EL (cell line): ENCODE measurements at regions not wholly inside any gene's neighbourhood (a gene's known extent, or its start where the extent isn't known, plus 50 kb on each side); places are given as distances from the start of the nearest gene placed in this dataset.
"Not testable (repeated sequence)": the region's sequence is repeated elsewhere in the genome, so short reads cannot be mapped to it uniquely, and the experiment has no call there.

ENCODE experiments used
- DNase-seq: peaks from one replicate; pipeline ENCODE4 v3.0.0-alpha.2; 2016

DNA sequence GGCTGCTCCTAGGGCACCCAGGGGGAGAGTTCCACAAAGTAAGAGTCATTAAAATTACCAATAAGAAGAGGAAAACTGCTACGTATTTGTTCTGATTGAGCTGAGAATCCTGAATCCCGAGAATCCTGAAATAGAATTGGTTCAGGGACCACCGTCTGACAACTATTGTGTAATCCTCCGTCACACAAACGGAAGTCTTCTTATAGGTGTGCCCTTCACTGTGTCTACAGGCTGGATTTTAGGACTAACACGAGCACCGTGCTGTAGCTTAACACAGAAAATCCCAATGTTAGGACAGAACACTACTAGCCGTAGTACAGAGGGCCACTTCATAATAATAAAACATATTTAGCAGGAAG is 50.6 kb upstream of the RNF182 start:
- DNase-seq = no peak

DNA sequence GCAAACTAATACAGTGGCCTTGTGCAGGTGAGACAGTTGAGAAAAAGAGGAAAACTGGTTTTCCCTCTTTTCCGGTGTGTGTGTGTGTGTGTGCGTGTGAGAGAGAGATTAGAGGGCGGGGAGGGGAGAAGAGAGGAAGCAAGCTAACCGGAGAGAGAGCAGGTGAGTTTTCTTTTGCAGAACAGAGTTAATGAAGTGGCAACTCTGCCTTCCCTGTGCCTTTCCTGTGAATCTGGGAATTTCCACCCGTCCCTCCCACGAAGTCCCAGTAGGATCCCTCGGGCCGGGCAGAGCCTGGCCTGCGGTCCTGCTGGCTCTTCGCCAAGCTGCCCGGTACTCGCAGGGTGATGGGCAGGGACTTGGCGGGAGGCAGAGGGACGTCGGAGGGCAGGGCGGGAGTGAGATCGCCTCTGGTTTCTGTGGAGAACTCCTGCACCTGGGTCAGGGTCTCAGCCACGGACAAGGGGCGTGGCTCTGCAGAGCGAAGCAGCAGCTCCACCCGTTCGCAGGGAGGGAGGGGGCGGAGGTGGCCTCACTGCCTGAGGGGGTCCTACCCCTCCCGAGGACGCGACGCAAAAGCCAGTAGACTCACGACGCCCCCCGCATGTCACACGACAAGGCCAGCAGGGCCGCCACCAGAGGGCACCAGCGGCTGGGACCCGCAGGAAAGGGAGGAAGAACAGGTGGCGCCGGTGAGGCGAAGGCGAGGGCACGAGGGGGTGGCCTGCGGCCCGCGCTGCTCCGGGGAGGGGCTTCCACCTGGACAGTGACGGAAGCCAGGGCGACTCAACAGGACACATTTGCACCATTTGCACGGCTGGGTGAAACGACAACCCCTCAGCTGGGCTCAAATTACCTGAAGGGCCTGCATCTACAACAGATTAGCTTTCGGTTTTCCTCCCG is 51.2 kb upstream of the RNF182 start:
- DNase-seq = peak; percentile 41

DNA sequence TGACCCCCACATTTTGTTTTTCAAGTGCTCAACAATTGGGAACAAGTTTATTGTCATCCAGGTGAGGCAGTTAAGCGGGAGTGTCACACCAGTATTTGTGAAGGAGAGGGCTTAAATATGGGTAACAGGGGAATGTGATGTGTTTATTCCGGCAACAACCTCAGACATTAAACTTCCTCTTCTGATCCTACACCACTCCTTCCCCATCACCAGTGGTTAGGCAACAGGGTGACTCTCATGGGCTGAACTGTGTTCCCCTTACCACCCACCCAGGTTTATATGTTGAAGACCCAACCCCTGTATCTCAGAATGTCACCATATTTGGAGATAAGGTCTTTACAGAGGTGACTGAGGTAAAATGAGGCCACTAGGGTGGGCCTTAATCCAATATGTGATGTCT is 52.1 kb upstream of the RNF182 start:
- DNase-seq = no peak

DNA sequence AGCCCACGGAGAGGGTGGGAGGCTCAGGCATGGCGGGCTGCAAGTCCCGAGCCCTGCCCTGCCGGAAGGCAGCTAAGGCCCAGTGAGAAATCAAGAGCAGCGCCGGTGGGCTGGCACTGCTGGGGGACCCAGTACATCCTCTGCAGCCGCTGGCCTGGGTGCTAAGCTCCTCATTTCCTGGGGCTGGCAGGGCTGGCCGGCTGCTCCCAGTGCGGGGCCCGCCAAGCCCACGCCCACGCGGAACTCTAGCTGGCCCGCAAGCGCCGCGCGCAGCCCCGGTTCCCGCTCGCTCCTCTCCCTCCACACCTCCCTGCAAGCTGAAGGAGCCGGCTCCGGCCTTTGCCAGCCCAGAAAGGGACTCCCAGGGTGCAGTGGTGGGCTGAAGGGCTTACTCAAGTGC is 52.7 kb upstream of the RNF182 start:
- not testable (repeated sequence) for DNase-seq

DNA sequence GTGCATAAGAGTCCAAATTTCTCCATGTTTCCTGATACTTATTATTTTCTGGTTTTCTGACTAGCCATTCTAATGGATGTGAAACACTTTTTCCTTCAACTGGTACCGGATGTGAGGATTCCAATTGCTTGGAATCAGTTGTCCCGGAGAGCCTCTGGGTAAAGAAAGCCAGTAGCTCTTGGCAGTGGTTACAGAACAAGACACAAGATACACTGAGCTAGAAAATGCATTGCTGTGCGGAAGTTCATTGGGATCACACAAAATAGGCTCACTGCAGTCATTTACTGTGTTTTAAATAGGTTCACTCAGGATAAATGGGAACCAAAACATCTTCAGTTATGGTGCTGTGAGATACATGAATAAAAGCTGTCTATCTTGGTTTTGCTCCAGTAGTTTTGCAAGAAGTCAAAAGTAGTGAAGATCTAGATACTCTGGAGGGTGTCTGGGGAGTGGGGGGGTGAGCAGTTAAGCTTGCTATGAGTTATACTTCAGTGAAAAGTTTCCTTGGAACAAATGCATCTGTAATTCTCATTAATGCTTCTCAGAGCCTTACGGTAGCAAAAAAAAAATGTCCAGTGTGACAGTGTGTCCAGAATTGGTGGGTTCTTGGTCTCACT is 54.4 kb upstream of the RNF182 start:
- no peak for DNase-seq

DNA sequence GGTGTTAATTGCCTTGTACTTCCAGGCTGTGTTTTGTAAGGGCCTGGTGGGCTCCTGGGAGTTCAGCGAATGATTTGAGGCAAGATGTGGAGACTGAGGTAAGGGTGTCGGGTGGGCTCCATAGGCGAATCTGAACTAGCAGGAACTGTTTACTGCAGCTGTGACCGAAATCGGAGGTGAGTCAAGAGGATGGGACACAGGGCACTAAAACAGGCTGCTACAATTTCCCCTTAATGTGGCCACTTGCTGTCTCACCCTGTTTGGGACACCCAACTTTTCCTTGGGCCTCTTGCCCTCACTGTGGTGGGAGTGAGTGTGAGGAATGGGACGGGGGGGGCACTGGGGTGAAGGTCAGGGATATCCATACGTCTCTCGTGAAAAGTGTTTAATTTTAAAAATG is 53.9 kb upstream of the MCUR1 start:
- DNase-seq = no peak

DNA sequence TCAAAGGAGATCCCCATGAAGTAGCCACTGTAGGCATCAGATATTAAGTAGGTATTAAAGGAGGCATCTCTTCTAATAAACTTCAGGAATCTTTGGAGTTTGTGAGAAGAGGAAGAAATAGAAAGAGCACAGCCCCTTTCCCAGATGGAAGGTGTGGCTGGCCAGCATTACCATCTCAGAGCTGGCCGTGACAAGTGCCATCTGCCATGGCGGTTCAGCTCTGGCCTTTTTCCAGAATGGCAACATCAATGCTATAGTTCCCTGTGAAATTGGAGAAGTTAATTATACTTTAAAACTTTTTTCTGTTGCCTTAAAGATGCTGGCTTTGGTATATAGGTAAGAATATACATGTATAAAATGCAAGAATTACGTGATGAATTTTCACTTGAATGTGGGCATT is 51.9 kb upstream of the MCUR1 start:
- no peak for DNase-seq

DNA sequence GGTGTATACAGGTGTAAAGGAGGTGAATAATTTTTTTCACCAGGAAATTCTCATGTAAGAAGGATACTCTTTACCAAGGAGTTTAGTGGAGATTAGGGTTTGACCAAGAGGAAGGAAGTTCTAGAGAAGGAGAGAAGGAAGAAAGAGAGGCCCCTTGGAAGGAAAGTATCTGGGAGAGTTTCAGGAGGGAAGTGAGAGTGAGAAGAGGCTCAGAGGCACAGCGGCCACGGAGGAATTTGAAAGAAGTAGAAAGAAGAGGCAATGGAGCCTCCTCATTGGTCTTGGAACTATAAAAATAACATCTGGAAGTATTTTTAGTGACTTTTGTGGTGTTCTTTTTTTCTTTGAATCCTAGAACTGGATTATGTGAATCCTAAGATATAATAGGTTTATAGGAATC is 50.8 kb upstream of the MCUR1 start:
- DNase-seq = no peak

DNA sequence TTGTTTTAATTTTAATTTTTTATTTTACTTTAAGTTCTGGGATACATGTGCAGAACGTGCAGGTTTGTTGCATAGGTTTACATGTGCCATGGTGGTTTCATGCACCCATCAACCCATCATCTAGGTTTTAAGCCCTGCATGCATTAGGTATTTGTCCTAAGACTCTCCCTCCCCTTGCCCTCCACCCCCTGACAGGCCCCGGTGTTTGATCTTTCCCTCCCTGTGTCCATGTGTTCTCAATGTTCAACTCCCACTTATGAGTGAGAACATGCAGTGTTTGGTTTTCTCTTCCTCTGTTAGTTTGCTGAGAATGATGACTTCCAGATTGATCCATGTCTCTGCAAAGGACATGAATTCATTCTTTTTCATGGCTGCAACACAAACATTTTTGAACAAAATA is 50.3 kb upstream of the MCUR1 start:
- DNase-seq = not testable (repeated sequence)
